HL-60 (cell line): ENCODE measurements at regions not wholly inside any gene's neighbourhood (a gene's known extent, or its start where the extent isn't known, plus 50 kb on each side); places are given as distances from the start of the nearest gene placed in this dataset.

ENCODE experiments used
- POLR2AphosphoS5 ChIP-seq: IDR thresholded peaks from 2 replicates; pipeline ENCODE4 v1.6.1; 2012; ENCODE audit warnings: low read depth
- SPI1 ChIP-seq: IDR thresholded peaks from 2 replicates; pipeline ENCODE4 v1.6.1; 2012; ENCODE audit warnings: low read depth, mild to moderate bottlenecking, borderline replicate concordance
- TF ChIP-seq, protein P1 (sequence below): IDR thresholded peaks from one replicate; pipeline ENCODE4 v1.5.1; 2011; ENCODE audit warnings: low read length, control low read depth, inconsistent platforms; ENCODE audit not compliant: insufficient read depth
- TF ChIP-seq, protein P2 (sequence below): IDR thresholded peaks from 2 replicates; pipeline ENCODE4 v1.6.1; 2012; ENCODE audit warnings: low read depth; ENCODE audit not compliant: insufficient replicate concordance

DNA sequence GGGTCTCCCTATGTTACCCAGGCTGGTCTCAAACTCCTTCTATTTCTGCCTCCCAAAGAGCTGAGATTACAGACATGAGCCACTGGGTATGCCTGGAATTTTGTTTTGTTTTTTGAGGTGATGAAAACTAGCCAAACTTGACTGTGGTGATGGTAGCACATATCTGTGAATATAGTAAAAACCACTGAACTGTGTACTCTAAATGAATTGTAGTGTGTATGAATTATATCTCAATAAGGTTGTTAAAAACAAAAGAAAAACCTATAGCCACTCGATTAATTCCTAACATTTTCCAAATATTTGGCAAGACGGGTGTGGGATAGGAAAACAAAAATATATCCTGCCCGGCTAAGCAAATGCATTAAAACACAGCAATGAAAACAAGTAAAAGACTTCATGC lies 1302.3 kb upstream of the CHAC2 start:
- TF ChIP-seq, protein P1, sequence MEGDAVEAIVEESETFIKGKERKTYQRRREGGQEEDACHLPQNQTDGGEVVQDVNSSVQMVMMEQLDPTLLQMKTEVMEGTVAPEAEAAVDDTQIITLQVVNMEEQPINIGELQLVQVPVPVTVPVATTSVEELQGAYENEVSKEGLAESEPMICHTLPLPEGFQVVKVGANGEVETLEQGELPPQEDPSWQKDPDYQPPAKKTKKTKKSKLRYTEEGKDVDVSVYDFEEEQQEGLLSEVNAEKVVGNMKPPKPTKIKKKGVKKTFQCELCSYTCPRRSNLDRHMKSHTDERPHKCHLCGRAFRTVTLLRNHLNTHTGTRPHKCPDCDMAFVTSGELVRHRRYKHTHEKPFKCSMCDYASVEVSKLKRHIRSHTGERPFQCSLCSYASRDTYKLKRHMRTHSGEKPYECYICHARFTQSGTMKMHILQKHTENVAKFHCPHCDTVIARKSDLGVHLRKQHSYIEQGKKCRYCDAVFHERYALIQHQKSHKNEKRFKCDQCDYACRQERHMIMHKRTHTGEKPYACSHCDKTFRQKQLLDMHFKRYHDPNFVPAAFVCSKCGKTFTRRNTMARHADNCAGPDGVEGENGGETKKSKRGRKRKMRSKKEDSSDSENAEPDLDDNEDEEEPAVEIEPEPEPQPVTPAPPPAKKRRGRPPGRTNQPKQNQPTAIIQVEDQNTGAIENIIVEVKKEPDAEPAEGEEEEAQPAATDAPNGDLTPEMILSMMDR: no peak
- TF ChIP-seq, protein P2, sequence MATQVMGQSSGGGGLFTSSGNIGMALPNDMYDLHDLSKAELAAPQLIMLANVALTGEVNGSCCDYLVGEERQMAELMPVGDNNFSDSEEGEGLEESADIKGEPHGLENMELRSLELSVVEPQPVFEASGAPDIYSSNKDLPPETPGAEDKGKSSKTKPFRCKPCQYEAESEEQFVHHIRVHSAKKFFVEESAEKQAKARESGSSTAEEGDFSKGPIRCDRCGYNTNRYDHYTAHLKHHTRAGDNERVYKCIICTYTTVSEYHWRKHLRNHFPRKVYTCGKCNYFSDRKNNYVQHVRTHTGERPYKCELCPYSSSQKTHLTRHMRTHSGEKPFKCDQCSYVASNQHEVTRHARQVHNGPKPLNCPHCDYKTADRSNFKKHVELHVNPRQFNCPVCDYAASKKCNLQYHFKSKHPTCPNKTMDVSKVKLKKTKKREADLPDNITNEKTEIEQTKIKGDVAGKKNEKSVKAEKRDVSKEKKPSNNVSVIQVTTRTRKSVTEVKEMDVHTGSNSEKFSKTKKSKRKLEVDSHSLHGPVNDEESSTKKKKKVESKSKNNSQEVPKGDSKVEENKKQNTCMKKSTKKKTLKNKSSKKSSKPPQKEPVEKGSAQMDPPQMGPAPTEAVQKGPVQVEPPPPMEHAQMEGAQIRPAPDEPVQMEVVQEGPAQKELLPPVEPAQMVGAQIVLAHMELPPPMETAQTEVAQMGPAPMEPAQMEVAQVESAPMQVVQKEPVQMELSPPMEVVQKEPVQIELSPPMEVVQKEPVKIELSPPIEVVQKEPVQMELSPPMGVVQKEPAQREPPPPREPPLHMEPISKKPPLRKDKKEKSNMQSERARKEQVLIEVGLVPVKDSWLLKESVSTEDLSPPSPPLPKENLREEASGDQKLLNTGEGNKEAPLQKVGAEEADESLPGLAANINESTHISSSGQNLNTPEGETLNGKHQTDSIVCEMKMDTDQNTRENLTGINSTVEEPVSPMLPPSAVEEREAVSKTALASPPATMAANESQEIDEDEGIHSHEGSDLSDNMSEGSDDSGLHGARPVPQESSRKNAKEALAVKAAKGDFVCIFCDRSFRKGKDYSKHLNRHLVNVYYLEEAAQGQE: no peak
- no peak for TF ChIP-seq SPI1
- no peak for TF ChIP-seq POLR2AphosphoS5
